ENCODE measurements at regions not wholly inside any gene's neighbourhood (a gene's known extent, or its start where the extent isn't known, plus 50 kb on each side); places are given as distances from the start of the nearest gene placed in this dataset.
"Not testable (repeated sequence)": the region's sequence is repeated elsewhere in the genome, so short reads cannot be mapped to it uniquely, and the experiment has no call there.

- Mint-ChIP-seq H3K4me1 (no peaks in the 10 kb centered on the region), H3K27me3 (no peaks in the 10 kb centered on the region)
- CTCF ChIA-PET, result no interaction called here
Observed at GRCh38 chr21:19458295-19458694, 1054.7 kb upstream of the TMPRSS15 start.

GRCh38 chr21:19461481-19462205 is 1058.1 kb upstream of the TMPRSS15 start:
- H3K4me3 Mint-ChIP-seq, result no peak overlapping the region
- H3K36me3 Mint-ChIP-seq (ENCODE audit: low read depth), result no peaks in the 10 kb centered on the region
- H3K27me3 Mint-ChIP-seq, result no peaks in the 10 kb centered on the region
- peaks cover 3% of the 10 kb centered on the region for H3K9me3 Mint-ChIP-seq
- H3K4me1 Mint-ChIP-seq, result no peaks in the 10 kb centered on the region
- CTCF ChIA-PET, result no interaction called here
- DNase-seq, result no peak
- no peak overlapping the region for H3K27ac Mint-ChIP-seq
- POLR2A ChIA-PET, result no interaction called here

More at GRCh38 chr21:19458295-19458694, 1054.7 kb upstream of the TMPRSS15 start:
- H3K36me3 Mint-ChIP-seq (ENCODE audit: low read depth), result no peaks in the 10 kb centered on the region
- H3K27ac Mint-ChIP-seq, result no peak overlapping the region
- peaks cover 6% of the 10 kb centered on the region for H3K9me3 Mint-ChIP-seq
- no peak for DNase-seq
- POLR2A ChIA-PET, result no interaction called here
- no peak overlapping the region for H3K4me3 Mint-ChIP-seq

- peaks cover 5% of the 10 kb centered on the region for H3K9me3 Mint-ChIP-seq
- no peak overlapping the region for H3K27ac Mint-ChIP-seq
- H3K4me1 Mint-ChIP-seq, result no peaks in the 10 kb centered on the region
- ChIA-PET CTCF (no interaction called here), POLR2A (no interaction called here)
- H3K36me3 Mint-ChIP-seq (ENCODE audit: low read depth), result no peaks in the 10 kb centered on the region
- H3K27me3 Mint-ChIP-seq, result no peaks in the 10 kb centered on the region
- DNase-seq, result no peak
- H3K4me3 Mint-ChIP-seq, result no peak overlapping the region
Observed at GRCh38 chr21:19463966-19464365, 1060.4 kb upstream of the TMPRSS15 start.

DNA sequence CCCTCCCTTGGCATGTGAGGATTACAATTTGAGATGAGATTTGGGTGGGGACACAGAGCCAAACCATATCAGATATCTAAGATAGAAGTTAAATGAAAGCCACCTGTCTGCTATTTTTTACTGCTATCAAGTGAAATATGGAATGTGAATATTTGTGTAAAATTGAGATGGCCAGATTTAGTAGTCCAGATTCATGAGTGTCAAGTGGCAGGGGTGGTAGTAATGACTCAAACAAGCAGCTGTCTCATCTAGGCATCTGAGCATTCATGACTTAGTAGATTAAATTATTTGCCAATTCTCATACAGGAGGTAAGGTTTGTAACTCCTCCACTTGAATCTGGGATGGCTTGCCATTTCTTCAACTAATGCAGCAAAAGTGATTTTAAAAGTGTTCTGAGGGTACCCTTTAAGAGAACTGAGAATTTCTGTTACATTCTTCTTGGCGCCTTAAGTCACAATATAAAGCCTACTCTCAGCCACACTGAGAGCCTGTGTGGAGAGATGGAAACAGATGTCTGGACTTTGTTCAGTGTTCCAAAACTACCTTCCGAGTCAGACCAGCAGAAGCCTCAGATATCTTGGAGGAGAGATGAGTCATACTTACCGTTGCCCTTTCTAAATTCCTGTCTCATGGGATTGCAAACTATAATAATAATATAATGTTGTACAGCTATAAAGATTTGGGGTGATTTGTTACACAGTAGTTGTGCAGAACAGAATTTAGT is 1065.6 kb upstream of the TMPRSS15 start:
- Mint-ChIP-seq H3K9me3 (peaks cover 4% of the 10 kb centered on the region), H3K36me3 (ENCODE audit: low read depth) (no peaks in the 10 kb centered on the region), H3K4me3 (no peak overlapping the region), H3K27me3 (no peaks in the 10 kb centered on the region), H3K27ac (no peak overlapping the region), H3K4me1 (no peaks in the 10 kb centered on the region)
- CTCF ChIA-PET, result no interaction called here
- POLR2A ChIA-PET, result no interaction called here
- no peak for DNase-seq

DNA sequence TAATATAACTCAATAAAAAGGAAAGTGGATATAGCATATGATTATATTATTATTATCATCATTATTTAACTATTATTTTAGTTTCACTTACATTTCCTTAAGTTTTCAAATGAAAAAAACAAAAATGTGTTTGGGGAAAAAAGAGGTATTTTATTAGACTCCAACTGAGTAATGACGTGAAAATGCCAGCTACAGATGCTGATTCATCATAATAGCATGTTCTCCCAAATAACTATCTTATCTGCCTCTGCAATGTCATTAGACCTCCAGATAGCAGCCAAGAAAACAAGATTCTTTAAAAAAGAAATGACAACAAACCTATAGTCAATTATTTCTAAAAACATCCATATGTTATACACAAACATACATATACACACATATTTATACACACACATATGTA is 1071.9 kb upstream of the TMPRSS15 start:
- no peak overlapping the region for H3K4me3 Mint-ChIP-seq
- no peaks in the 10 kb centered on the region for H3K27me3 Mint-ChIP-seq
- CTCF ChIA-PET, result no interaction called here
- H3K36me3 Mint-ChIP-seq (ENCODE audit: low read depth), result no peaks in the 10 kb centered on the region
- no peak for DNase-seq
- H3K4me1 Mint-ChIP-seq, result no peaks in the 10 kb centered on the region
- POLR2A ChIA-PET, result no interaction called here
- H3K27ac Mint-ChIP-seq, result no peak overlapping the region
- peaks cover 12% of the 10 kb centered on the region for H3K9me3 Mint-ChIP-seq

DNA sequence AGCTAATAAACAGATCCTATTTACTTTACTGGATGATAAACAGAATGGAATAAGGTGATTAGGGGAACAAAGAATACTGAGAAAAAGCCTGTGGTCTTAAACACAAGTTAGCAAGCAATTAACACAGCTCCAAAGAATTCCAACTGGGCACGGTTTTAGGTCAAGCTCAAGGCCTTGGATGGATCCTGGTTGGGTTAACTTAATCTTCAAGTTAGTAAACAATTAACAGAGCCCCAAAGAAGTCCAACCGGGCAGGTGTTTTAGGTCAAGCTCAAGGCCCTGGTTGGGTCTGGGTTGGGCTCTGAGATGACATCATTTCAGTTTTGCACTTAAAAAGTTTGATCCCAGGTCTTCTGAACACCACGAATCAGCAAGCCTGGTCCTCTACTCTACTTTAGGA is 1086.3 kb upstream of the TMPRSS15 start:
- Mint-ChIP-seq H3K27ac (no peak overlapping the region), H3K27me3 (no peaks in the 10 kb centered on the region), H3K4me1 (no peaks in the 10 kb centered on the region), H3K9me3 (peaks cover 14% of the 10 kb centered on the region), H3K36me3 (ENCODE audit: low read depth) (no peaks in the 10 kb centered on the region), H3K4me3 (no peak overlapping the region)
- POLR2A ChIA-PET, result no interaction called here
- CTCF ChIA-PET, result no interaction called here
- no peak for DNase-seq

GRCh38 chr21:19490481-19490880 is 1086.9 kb upstream of the TMPRSS15 start:
- Mint-ChIP-seq H3K4me3 (no peak overlapping the region), H3K27me3 (no peaks in the 10 kb centered on the region), H3K36me3 (ENCODE audit: low read depth) (no peaks in the 10 kb centered on the region), H3K4me1 (no peaks in the 10 kb centered on the region), H3K27ac (no peak overlapping the region), H3K9me3 (peaks cover 14% of the 10 kb centered on the region)
- no peak for DNase-seq
- ChIA-PET POLR2A (no interaction called here), CTCF (no interaction called here)

DNA sequence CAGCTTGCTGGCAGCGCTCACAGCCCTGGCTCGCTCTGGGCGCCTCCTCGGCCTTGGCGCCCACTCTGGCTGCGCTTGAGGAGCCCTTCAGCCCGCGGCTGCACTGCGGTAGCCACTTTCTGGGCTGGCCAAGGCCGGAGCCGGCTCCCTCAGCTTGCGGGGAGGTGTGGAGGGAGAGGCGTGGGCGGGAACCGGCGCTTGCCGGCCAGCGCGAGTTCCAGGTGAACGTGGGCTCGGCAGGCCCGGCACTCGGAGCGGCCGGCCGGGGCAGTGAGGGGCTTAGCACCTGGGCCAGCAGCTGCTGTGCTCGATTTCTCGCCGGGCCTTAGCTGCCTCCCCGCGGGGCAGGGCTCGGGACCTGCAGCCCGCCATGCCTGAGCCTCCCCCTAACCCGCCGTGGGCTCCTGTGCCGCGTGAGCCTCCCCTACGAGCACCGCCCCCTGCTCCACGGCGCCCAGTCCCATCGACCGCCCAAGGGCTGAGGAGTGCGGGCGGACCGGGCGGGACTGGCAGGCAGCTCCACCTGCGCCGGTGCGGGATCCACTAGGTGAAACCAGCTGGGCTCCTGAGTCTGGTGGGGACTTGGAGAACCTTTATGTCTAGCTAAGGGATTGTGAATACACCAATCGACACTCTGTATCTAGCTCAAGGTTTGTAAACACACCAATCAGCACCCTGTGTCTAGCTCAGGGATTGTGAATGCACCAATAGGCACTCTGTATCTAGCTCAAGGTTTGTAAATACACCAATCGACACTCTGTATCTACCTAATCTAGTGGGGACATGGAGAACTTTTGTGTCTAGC is 1090.1 kb upstream of the TMPRSS15 start:
- H3K27ac Mint-ChIP-seq; H3K36me3 Mint-ChIP-seq (ENCODE audit: low read depth); POLR2A ChIA-PET; DNase-seq; CTCF ChIA-PET; H3K27me3 Mint-ChIP-seq; H3K4me3 Mint-ChIP-seq; H3K4me1 Mint-ChIP-seq: not testable (repeated sequence)
- H3K9me3 Mint-ChIP-seq, result peaks cover 14% of the 10 kb centered on the region

- Mint-ChIP-seq H3K27me3 (no peaks in the 10 kb centered on the region), H3K27ac (no peak overlapping the region), H3K4me1 (no peaks in the 10 kb centered on the region), H3K36me3 (ENCODE audit: low read depth) (no peaks in the 10 kb centered on the region), H3K9me3 (peaks cover 9% of the 10 kb centered on the region), H3K4me3 (no peak overlapping the region)
- DNase-seq, result no peak
- ChIA-PET POLR2A (no interaction called here), CTCF (no interaction called here)
Observed at GRCh38 chr21:19501115-19501514, 1097.5 kb upstream of the TMPRSS15 start.

DNA sequence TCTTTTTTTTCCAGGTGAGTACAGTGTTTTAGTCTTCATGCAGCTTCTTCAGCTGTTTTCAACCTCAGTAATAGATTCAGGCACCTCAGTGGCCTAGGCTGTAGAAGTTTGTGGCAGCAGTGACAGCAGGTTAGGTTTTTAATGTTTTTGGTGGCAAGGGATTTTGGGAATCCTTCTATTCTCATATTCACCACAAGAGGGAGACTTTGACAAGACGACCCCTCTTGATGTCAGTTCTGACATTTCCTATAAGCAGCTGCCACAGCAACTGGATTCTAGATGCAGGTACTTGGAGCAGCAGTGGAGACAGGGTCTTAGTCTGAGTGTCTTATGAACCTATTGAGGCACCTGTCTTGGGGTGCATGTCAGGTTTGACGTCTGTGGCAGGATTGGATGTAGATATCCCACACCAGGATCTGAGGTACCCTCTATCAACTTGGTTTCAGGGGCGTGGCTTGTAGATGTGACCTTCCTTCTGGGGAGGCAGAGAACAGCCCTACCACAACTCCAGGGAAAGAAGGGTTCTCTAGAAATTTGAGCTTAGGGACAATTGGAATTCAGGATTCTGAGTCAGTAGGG is 1104.2 kb upstream of the TMPRSS15 start:
- no peak for DNase-seq
- POLR2A ChIA-PET, result no interaction called here
- Mint-ChIP-seq H3K4me3 (no peak overlapping the region), H3K27ac (no peak overlapping the region), H3K27me3 (no peaks in the 10 kb centered on the region), H3K36me3 (ENCODE audit: low read depth) (no peaks in the 10 kb centered on the region), H3K9me3 (peaks cover 23% of the 10 kb centered on the region), H3K4me1 (no peaks in the 10 kb centered on the region)
- CTCF ChIA-PET, result no interaction called here

- peaks cover 23% of the 10 kb centered on the region for H3K9me3 Mint-ChIP-seq
- H3K36me3 Mint-ChIP-seq (ENCODE audit: low read depth), result no peaks in the 10 kb centered on the region
- no peak overlapping the region for H3K4me3 Mint-ChIP-seq
- ChIA-PET CTCF (no interaction called here), POLR2A (no interaction called here)
- H3K27ac Mint-ChIP-seq, result no peak overlapping the region
- no peak for DNase-seq
- H3K27me3 Mint-ChIP-seq, result no peaks in the 10 kb centered on the region
- no peaks in the 10 kb centered on the region for H3K4me1 Mint-ChIP-seq
Observed at GRCh38 chr21:19508442-19508841, 1104.9 kb upstream of the TMPRSS15 start.

GRCh38 chr21:19508844-19509243 is 1105.3 kb upstream of the TMPRSS15 start:
- Mint-ChIP-seq H3K9me3 (peaks cover 23% of the 10 kb centered on the region), H3K27me3 (no peaks in the 10 kb centered on the region), H3K36me3 (ENCODE audit: low read depth) (no peaks in the 10 kb centered on the region), H3K4me3 (no peak overlapping the region), H3K27ac (no peak overlapping the region), H3K4me1 (no peaks in the 10 kb centered on the region)
- CTCF ChIA-PET, result no interaction called here
- DNase-seq, result no peak
- POLR2A ChIA-PET, result no interaction called here

- no peaks in the 10 kb centered on the region for H3K36me3 Mint-ChIP-seq (ENCODE audit: low read depth)
Observed at GRCh38 chr21:19510057-19510456, 1106.5 kb upstream of the TMPRSS15 start.

More at GRCh38 chr21:19510057-19510456, 1106.5 kb upstream of the TMPRSS15 start:
- Mint-ChIP-seq H3K4me1 (no peaks in the 10 kb centered on the region), H3K27ac (no peak overlapping the region), H3K4me3 (no peak overlapping the region), H3K9me3 (peaks cover 20% of the 10 kb centered on the region), H3K27me3 (no peaks in the 10 kb centered on the region)
- no peak for DNase-seq
- POLR2A ChIA-PET, result no interaction called here
- CTCF ChIA-PET, result no interaction called here

All from activated CD4-positive, alpha-beta memory T cell treated with anti-CD3 and anti-CD28 coated beads, Interleukin-2, amount 10 ng/mL, durations not matched to agents 7 days and 5 days (primary cell).